ENCODE measurements at regions not wholly inside any gene's neighbourhood (a gene's known extent, or its start where the extent isn't known, plus 50 kb on each side); places are given as distances from the start of the nearest gene placed in this dataset.

GRCh38 chr1:30095051-30095450, 628.3 kb downstream of the MATN1 start:
- no peaks in the 10 kb centered on the region for H3K36me3 ChIP-seq (ENCODE audit: control insufficient read depth in 2 of 2, insufficient read depth in 2 of 2, low read length in 2 of 2)

GRCh38 chr1:30092051-30092858, 631.1 kb downstream of the MATN1 start:
- peaks cover 14 to 15% of the 10 kb centered on the region in 2 donors for H3K4me1 ChIP-seq (ENCODE audit: control insufficient read depth in 2 of 2, insufficient read depth in 2 of 2, low read length in 2 of 2)
- H3K36me3 ChIP-seq (ENCODE audit: control insufficient read depth in 2 of 2, insufficient read depth in 2 of 2, low read length in 2 of 2) = no peaks in the 10 kb centered on the region
- no peak overlapping the region for H3K27ac ChIP-seq (ENCODE audit: low read depth in 2 of 2, low read length in 2 of 2)
- no peaks in the 10 kb centered on the region for H3K27me3 ChIP-seq (ENCODE audit: control insufficient read depth in 2 of 2, insufficient read depth in 2 of 2, low read length in 2 of 2)
- no peak overlapping the region for H3K4me3 ChIP-seq (ENCODE audit: low read length in 2 of 2)
- H3K9ac ChIP-seq (ENCODE audit: low read depth in 1 of 2, low read length in 2 of 2) = no peak overlapping the region
- peaks cover 7 to 20% of the 10 kb centered on the region in 2 donors for H3K9me3 ChIP-seq (ENCODE audit: control insufficient read depth in 2 of 2, low read length in 2 of 2)

More at GRCh38 chr1:30095051-30095450, 628.3 kb downstream of the MATN1 start:
- Histone ChIP-seq H3K27ac (ENCODE audit: low read depth in 2 of 2, low read length in 2 of 2) (no peak overlapping the region), H3K27me3 (ENCODE audit: control insufficient read depth in 2 of 2, insufficient read depth in 2 of 2, low read length in 2 of 2) (peaks cover 2 to 3% of the 10 kb centered on the region in 2 donors), H3K4me1 (ENCODE audit: control insufficient read depth in 2 of 2, insufficient read depth in 2 of 2, low read length in 2 of 2) (peaks cover under 1% of the 10 kb centered on the region in 2 donors), H3K9ac (ENCODE audit: low read depth in 1 of 2, low read length in 2 of 2) (no peak overlapping the region), H3K9me3 (ENCODE audit: control insufficient read depth in 2 of 2, low read length in 2 of 2) (peaks cover 7 to 20% of the 10 kb centered on the region in 2 donors), H3K4me3 (ENCODE audit: low read length in 2 of 2) (no peak overlapping the region)

- peaks cover 14 to 15% of the 10 kb centered on the region in 2 donors for H3K4me1 ChIP-seq (ENCODE audit: control insufficient read depth in 2 of 2, insufficient read depth in 2 of 2, low read length in 2 of 2)
- H3K4me3 ChIP-seq (ENCODE audit: low read length in 2 of 2) = no peak overlapping the region
- no peak overlapping the region for H3K9ac ChIP-seq (ENCODE audit: low read depth in 1 of 2, low read length in 2 of 2)
- H3K36me3 ChIP-seq (ENCODE audit: control insufficient read depth in 2 of 2, insufficient read depth in 2 of 2, low read length in 2 of 2) = no peaks in the 10 kb centered on the region
- no peaks in the 10 kb centered on the region for H3K27me3 ChIP-seq (ENCODE audit: control insufficient read depth in 2 of 2, insufficient read depth in 2 of 2, low read length in 2 of 2)
- H3K27ac ChIP-seq (ENCODE audit: low read depth in 2 of 2, low read length in 2 of 2) = no peak overlapping the region
- peaks cover 7 to 20% of the 10 kb centered on the region in 2 donors for H3K9me3 ChIP-seq (ENCODE audit: control insufficient read depth in 2 of 2, low read length in 2 of 2)
Measured at GRCh38 chr1:30090162-30090820, 633.1 kb downstream of the MATN1 start.

- Histone ChIP-seq H3K9ac (ENCODE audit: low read depth in 1 of 2, low read length in 2 of 2) (no peak overlapping the region), H3K27ac (ENCODE audit: low read depth in 2 of 2, low read length in 2 of 2) (peak overlapping the region in 1 of 2 donors; percentile 49), H3K36me3 (ENCODE audit: control insufficient read depth in 2 of 2, insufficient read depth in 2 of 2, low read length in 2 of 2) (no peaks in the 10 kb centered on the region), H3K4me3 (ENCODE audit: low read length in 2 of 2) (no peak overlapping the region), H3K4me1 (ENCODE audit: control insufficient read depth in 2 of 2, insufficient read depth in 2 of 2, low read length in 2 of 2) (peaks cover 17 to 18% of the 10 kb centered on the region in 2 donors), H3K27me3 (ENCODE audit: control insufficient read depth in 2 of 2, insufficient read depth in 2 of 2, low read length in 2 of 2) (no peaks in the 10 kb centered on the region), H3K9me3 (ENCODE audit: control insufficient read depth in 2 of 2, low read length in 2 of 2) (peaks cover 7 to 20% of the 10 kb centered on the region in 2 donors)
Measured at GRCh38 chr1:30089024-30089430, 634.4 kb downstream of the MATN1 start.

GRCh38 chr1:30088594-30088993, 634.8 kb downstream of the MATN1 start:
- H3K27ac ChIP-seq (ENCODE audit: low read depth in 2 of 2, low read length in 2 of 2) = peak overlapping the region in 1 of 2 donors; percentile 49
- no peak overlapping the region for H3K4me3 ChIP-seq (ENCODE audit: low read length in 2 of 2)
- no peak overlapping the region for H3K9ac ChIP-seq (ENCODE audit: low read depth in 1 of 2, low read length in 2 of 2)
- peaks cover 7 to 20% of the 10 kb centered on the region in 2 donors for H3K9me3 ChIP-seq (ENCODE audit: control insufficient read depth in 2 of 2, low read length in 2 of 2)
- H3K36me3 ChIP-seq (ENCODE audit: control insufficient read depth in 2 of 2, insufficient read depth in 2 of 2, low read length in 2 of 2) = no peaks in the 10 kb centered on the region
- no peaks in the 10 kb centered on the region for H3K27me3 ChIP-seq (ENCODE audit: control insufficient read depth in 2 of 2, insufficient read depth in 2 of 2, low read length in 2 of 2)
- peaks cover 21 to 23% of the 10 kb centered on the region in 2 donors for H3K4me1 ChIP-seq (ENCODE audit: control insufficient read depth in 2 of 2, insufficient read depth in 2 of 2, low read length in 2 of 2)

- Histone ChIP-seq H3K36me3 (ENCODE audit: control insufficient read depth in 2 of 2, insufficient read depth in 2 of 2, low read length in 2 of 2) (no peaks in the 10 kb centered on the region), H3K4me1 (ENCODE audit: control insufficient read depth in 2 of 2, insufficient read depth in 2 of 2, low read length in 2 of 2) (peaks cover 23% of the 10 kb centered on the region in 2 donors), H3K27me3 (ENCODE audit: control insufficient read depth in 2 of 2, insufficient read depth in 2 of 2, low read length in 2 of 2) (no peaks in the 10 kb centered on the region), H3K9ac (ENCODE audit: low read depth in 1 of 2, low read length in 2 of 2) (no peak overlapping the region), H3K27ac (ENCODE audit: low read depth in 2 of 2, low read length in 2 of 2) (no peak overlapping the region), H3K4me3 (ENCODE audit: low read length in 2 of 2) (no peak overlapping the region), H3K9me3 (ENCODE audit: control insufficient read depth in 2 of 2, low read length in 2 of 2) (peaks cover 5 to 13% of the 10 kb centered on the region in 2 donors)
Measured at GRCh38 chr1:30087465-30087864, 635.9 kb downstream of the MATN1 start.

GRCh38 chr1:30085811-30086770, 637.3 kb downstream of the MATN1 start:
- Histone ChIP-seq H3K36me3 (ENCODE audit: control insufficient read depth in 2 of 2, insufficient read depth in 2 of 2, low read length in 2 of 2) (no peaks in the 10 kb centered on the region), H3K27ac (ENCODE audit: low read depth in 2 of 2, low read length in 2 of 2) (no peak overlapping the region), H3K4me1 (ENCODE audit: control insufficient read depth in 2 of 2, insufficient read depth in 2 of 2, low read length in 2 of 2) (peaks cover 23% of the 10 kb centered on the region in 2 donors), H3K27me3 (ENCODE audit: control insufficient read depth in 2 of 2, insufficient read depth in 2 of 2, low read length in 2 of 2) (peaks cover 0 to 3% of the 10 kb centered on the region in 2 donors), H3K9me3 (ENCODE audit: control insufficient read depth in 2 of 2, low read length in 2 of 2) (peaks cover 0 to 1% of the 10 kb centered on the region in 2 donors), H3K9ac (ENCODE audit: low read depth in 1 of 2, low read length in 2 of 2) (no peak overlapping the region), H3K4me3 (ENCODE audit: low read length in 2 of 2) (no peak overlapping the region)

- no peak overlapping the region for H3K27ac ChIP-seq (ENCODE audit: low read depth in 2 of 2, low read length in 2 of 2)
- H3K9ac ChIP-seq (ENCODE audit: low read depth in 1 of 2, low read length in 2 of 2) = no peak overlapping the region
- H3K9me3 ChIP-seq (ENCODE audit: control insufficient read depth in 2 of 2, low read length in 2 of 2) = no peaks in the 10 kb centered on the region
- no peaks in the 10 kb centered on the region for H3K36me3 ChIP-seq (ENCODE audit: control insufficient read depth in 2 of 2, insufficient read depth in 2 of 2, low read length in 2 of 2)
- no peak overlapping the region for H3K4me3 ChIP-seq (ENCODE audit: low read length in 2 of 2)
- peaks cover 0 to 3% of the 10 kb centered on the region in 2 donors for H3K27me3 ChIP-seq (ENCODE audit: control insufficient read depth in 2 of 2, insufficient read depth in 2 of 2, low read length in 2 of 2)
- H3K4me1 ChIP-seq (ENCODE audit: control insufficient read depth in 2 of 2, insufficient read depth in 2 of 2, low read length in 2 of 2) = peaks cover 22% of the 10 kb centered on the region in 2 donors
Measured at GRCh38 chr1:30084909-30085571, 638.3 kb downstream of the MATN1 start.

- H3K9ac ChIP-seq (ENCODE audit: low read depth in 1 of 2, low read length in 2 of 2) = no peak overlapping the region
- peak overlapping the region; percentile 14 to 48 for H3K27ac ChIP-seq (ENCODE audit: low read depth in 2 of 2, low read length in 2 of 2)
- peaks cover 0 to 3% of the 10 kb centered on the region in 2 donors for H3K27me3 ChIP-seq (ENCODE audit: control insufficient read depth in 2 of 2, insufficient read depth in 2 of 2, low read length in 2 of 2)
- no peak overlapping the region for H3K4me3 ChIP-seq (ENCODE audit: low read length in 2 of 2)
- H3K36me3 ChIP-seq (ENCODE audit: control insufficient read depth in 2 of 2, insufficient read depth in 2 of 2, low read length in 2 of 2) = no peaks in the 10 kb centered on the region
- H3K9me3 ChIP-seq (ENCODE audit: control insufficient read depth in 2 of 2, low read length in 2 of 2) = no peaks in the 10 kb centered on the region
- H3K4me1 ChIP-seq (ENCODE audit: control insufficient read depth in 2 of 2, insufficient read depth in 2 of 2, low read length in 2 of 2) = peaks cover 12 to 15% of the 10 kb centered on the region in 2 donors
Measured at GRCh38 chr1:30083800-30084464, 639.5 kb downstream of the MATN1 start.

Data from mucosa of rectum (tissue), 2 donors.